ENCODE measurements at regions not wholly inside any gene's neighbourhood (a gene's known extent, or its start where the extent isn't known, plus 50 kb on each side); places are given as distances from the start of the nearest gene placed in this dataset.

DNA sequence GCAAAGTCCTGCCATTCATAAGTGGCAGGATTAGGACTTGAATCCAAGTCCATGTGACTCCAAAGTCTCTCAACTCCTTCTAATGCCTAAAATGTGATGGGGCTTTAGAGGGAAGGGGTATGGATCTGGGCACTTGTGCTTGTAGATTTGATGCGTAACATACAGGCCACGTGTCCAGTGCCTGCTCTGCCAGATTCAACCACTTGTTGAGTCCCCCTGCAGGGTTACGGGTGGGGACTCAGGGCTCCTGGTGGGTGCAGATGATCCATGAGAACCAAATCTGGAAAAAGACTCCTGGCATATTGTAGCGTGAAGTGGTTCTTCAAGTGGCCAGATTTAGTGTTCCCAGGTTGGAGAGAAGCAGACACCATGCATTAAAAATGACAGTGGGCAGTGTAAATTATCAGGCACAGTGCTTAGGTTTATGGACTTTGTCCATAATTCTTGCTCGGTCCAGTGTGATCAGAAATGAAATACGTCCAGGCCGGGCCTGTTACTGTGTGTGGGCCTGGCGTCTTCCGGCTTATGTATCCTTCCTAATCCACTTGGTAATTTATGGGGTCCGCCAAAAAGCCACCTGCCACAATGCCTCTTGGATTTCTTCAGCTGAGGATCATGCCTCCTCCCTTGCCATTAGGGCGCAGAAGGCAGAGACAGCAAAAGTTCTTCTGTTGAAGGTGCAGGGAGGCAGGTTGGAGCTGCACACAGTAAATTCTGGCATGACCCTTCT lies 51.2 kb upstream of the LRP8 start:
- H2AFZ ChIP-seq (ENCODE audit: low read depth, low read length), result no peak overlapping the region
- dilution Hi-C loops (cut with MboI; ENCODE audit: extremely low pct_ligation_motif_present, low sequenced_read_pairs), result no loop called here
- TF ChIP-seq POLR2AphosphoS5 (IDR thresholded peaks at IDR 0.05; ENCODE audit: insufficient read depth, low read depth, low read length), result no peak
- no peak for TF ChIP-seq GATA2 (IDR thresholded peaks at IDR 0.05; ENCODE audit: insufficient read depth, insufficient read length, low read depth, low read length)
- POLR2A ChIA-PET, result no interaction called here
- no peaks in the 10 kb centered on the region for H3K79me2 ChIP-seq (ENCODE audit: control insufficient read depth, insufficient read depth, low read length)
- no peaks in the 10 kb centered on the region for H3K36me3 ChIP-seq (ENCODE audit: control insufficient read depth in 2 of 2, extremely low read depth in 1 of 2, insufficient read depth in 2 of 2, low read length in 2 of 2)
- H3K4me3 ChIP-seq (replicated peaks in 1 of 3; ENCODE audit: insufficient read depth in 1 of 3, low read depth in 1 of 3, low read length in 3 of 3), result no peak overlapping the region
- H3K4me2 ChIP-seq (ENCODE audit: insufficient read depth, low read length), result no peak overlapping the region
- no peaks in the 10 kb centered on the region for H3K9me1 ChIP-seq (replicated peaks; ENCODE audit: control insufficient read depth, extremely low read depth, insufficient read depth, low read length)
- CTCF ChIA-PET, result no interaction called here
- DNase-seq (ENCODE audit: low read depth, low spot score) (no peak), FAIRE-seq (no peak)
- peaks cover 0 to 3% of the 10 kb centered on the region in 2 experiments for H3K27me3 ChIP-seq (ENCODE audit: control insufficient read depth in 2 of 2, insufficient read depth in 2 of 2, low read length in 2 of 2)
- no TSS peak for BruUV-seq (replicated peaks)
- intact Hi-C loops (cut with micrococcal nuclease), result no loop called here
- no peaks in the 10 kb centered on the region for H3K4me1 ChIP-seq (ENCODE audit: control insufficient read depth, extremely low read depth, insufficient read depth, low read length)
- H4K20me1 ChIP-seq (replicated peaks; ENCODE audit: control insufficient read depth, extremely low read depth, insufficient read depth, low read length), result no peaks in the 10 kb centered on the region
- no peak overlapping the region for H3K9ac ChIP-seq (replicated peaks; ENCODE audit: extremely low read depth, insufficient read depth, low read length)
- H3K27ac ChIP-seq (ENCODE audit: insufficient read depth, low read depth, low read length), result no peak overlapping the region
- no peaks in the 10 kb centered on the region for H3K9me3 ChIP-seq (replicated peaks; ENCODE audit: control insufficient read depth, insufficient read depth, low read length)

DNA sequence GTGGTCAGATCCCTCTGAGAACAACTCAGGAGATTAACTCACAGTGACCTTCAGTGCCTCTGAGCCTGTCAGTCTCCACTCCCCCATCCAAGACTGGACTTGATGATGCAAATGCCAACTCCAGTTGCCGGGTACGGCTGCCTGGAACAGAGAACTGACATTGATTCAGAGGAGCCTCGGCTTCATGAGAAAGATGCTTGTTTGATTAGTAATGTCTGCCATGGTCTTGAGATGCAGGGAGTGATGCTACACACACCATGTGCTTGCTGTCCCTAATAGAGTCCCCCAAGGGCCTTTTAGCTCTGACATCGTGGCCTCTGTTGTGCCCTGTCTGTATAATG lies 51.8 kb upstream of the LRP8 start:
- H3K9me3 ChIP-seq (replicated peaks; ENCODE audit: control insufficient read depth, insufficient read depth, low read length), result no peaks in the 10 kb centered on the region
- H3K9me1 ChIP-seq (replicated peaks; ENCODE audit: control insufficient read depth, extremely low read depth, insufficient read depth, low read length), result no peaks in the 10 kb centered on the region
- intact Hi-C loops (cut with micrococcal nuclease) (no loop called here), dilution Hi-C loops (cut with MboI; ENCODE audit: extremely low pct_ligation_motif_present, low sequenced_read_pairs) (no loop called here)
- H3K27me3 ChIP-seq (ENCODE audit: control insufficient read depth in 2 of 2, insufficient read depth in 2 of 2, low read length in 2 of 2), result peaks cover 0 to 3% of the 10 kb centered on the region in 2 experiments
- H3K27ac ChIP-seq (ENCODE audit: insufficient read depth, low read depth, low read length), result no peak overlapping the region
- CTCF ChIA-PET, result no interaction called here
- H3K4me3 ChIP-seq (replicated peaks in 1 of 3; ENCODE audit: insufficient read depth in 1 of 3, low read depth in 1 of 3, low read length in 3 of 3), result no peak overlapping the region
- no peak overlapping the region for H2AFZ ChIP-seq (ENCODE audit: low read depth, low read length)
- no TSS peak for BruUV-seq (replicated peaks)
- DNase-seq (ENCODE audit: low read depth, low spot score), result no peak
- POLR2A ChIA-PET, result no interaction called here
- H3K4me1 ChIP-seq (ENCODE audit: control insufficient read depth, extremely low read depth, insufficient read depth, low read length), result no peaks in the 10 kb centered on the region
- H3K79me2 ChIP-seq (ENCODE audit: control insufficient read depth, insufficient read depth, low read length), result no peaks in the 10 kb centered on the region
- H4K20me1 ChIP-seq (replicated peaks; ENCODE audit: control insufficient read depth, extremely low read depth, insufficient read depth, low read length), result no peaks in the 10 kb centered on the region
- H3K4me2 ChIP-seq (ENCODE audit: insufficient read depth, low read length), result no peak overlapping the region
- no peaks in the 10 kb centered on the region for H3K36me3 ChIP-seq (ENCODE audit: control insufficient read depth in 2 of 2, extremely low read depth in 1 of 2, insufficient read depth in 2 of 2, low read length in 2 of 2)
- TF ChIP-seq, protein P1, sequence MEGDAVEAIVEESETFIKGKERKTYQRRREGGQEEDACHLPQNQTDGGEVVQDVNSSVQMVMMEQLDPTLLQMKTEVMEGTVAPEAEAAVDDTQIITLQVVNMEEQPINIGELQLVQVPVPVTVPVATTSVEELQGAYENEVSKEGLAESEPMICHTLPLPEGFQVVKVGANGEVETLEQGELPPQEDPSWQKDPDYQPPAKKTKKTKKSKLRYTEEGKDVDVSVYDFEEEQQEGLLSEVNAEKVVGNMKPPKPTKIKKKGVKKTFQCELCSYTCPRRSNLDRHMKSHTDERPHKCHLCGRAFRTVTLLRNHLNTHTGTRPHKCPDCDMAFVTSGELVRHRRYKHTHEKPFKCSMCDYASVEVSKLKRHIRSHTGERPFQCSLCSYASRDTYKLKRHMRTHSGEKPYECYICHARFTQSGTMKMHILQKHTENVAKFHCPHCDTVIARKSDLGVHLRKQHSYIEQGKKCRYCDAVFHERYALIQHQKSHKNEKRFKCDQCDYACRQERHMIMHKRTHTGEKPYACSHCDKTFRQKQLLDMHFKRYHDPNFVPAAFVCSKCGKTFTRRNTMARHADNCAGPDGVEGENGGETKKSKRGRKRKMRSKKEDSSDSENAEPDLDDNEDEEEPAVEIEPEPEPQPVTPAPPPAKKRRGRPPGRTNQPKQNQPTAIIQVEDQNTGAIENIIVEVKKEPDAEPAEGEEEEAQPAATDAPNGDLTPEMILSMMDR (IDR thresholded peaks at IDR 0.05; ENCODE audit: extremely low read depth in 1 of 2, insufficient read depth in 1 of 2, low read depth in 1 of 2, low read length in 2 of 2), result no peak
- TF ChIP-seq GATA2 (IDR thresholded peaks at IDR 0.05; ENCODE audit: insufficient read depth, insufficient read length, low read depth, low read length), result no peak
- no peak overlapping the region for H3K9ac ChIP-seq (replicated peaks; ENCODE audit: extremely low read depth, insufficient read depth, low read length)
- no peak for FAIRE-seq

Measured in endothelial cell of umbilical vein (primary cell).